ENCODE measurements at regions not wholly inside any gene's neighbourhood (a gene's known extent, or its start where the extent isn't known, plus 50 kb on each side); places are given as distances from the start of the nearest gene placed in this dataset.

DNA sequence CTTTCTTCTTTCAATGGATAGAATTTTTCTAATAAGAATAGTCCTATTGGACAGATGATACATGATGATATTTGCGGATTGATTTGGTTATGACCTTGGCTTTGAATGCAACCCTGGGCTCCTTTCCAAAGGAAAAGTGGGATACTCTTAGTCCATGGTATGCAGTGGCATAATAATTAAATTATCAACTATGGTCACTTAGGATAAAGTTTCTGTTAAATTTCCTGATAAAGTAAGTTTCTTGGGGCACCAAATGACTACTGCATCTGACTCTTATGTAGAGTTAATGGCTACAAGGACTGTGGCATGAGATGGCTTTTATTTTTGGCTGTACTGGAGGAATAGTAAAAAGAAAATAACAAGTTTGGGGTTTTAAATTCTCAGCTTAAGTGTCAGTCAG, 126.7 kb downstream of the QPCT start:
- Histone ChIP-seq H3K27me3 (ENCODE audit: control insufficient read depth in 1 of 2, insufficient read depth in 2 of 2, low read length in 2 of 2) (no peaks in the 10 kb centered on the region), H3K9ac (ENCODE audit: low read length in 2 of 2) (no peak overlapping the region), H3K36me3 (ENCODE audit: control insufficient read depth in 2 of 2, insufficient read depth in 2 of 2, low read length in 2 of 2) (no peaks in the 10 kb centered on the region), H3K27ac (ENCODE audit: low read length) (no peak overlapping the region), H3K4me1 (ENCODE audit: control insufficient read depth, insufficient read depth, low read length) (peaks cover 3% of the 10 kb centered on the region), H3K4me3 (ENCODE audit: low read length in 2 of 2) (no peak overlapping the region), H3K9me3 (ENCODE audit: control insufficient read depth in 2 of 2, low read length in 2 of 2) (no peaks in the 10 kb centered on the region)

DNA sequence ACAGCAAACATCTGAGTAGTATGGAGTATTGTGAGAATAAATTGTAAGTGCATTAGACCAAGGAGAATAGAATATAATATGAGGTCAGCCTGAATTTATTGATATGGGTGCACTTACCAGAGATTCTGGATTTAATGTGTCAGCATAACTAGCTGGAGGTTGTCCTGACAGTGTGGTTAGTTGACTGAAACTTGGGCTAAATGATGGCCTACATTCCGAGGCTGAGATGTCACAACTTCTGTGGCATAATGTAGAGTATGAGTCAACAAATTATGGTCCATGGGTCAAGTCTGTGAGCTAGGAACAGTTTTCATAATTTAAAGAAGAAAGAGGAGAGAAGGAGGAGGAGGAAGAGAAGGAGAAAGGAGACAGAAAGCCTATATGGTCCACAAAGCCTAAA, 127.6 kb downstream of the QPCT start:
- no peak overlapping the region for H3K9ac ChIP-seq (ENCODE audit: low read length in 2 of 2)
- no peak overlapping the region for H3K27ac ChIP-seq (ENCODE audit: low read length)
- no peak overlapping the region for H3K4me3 ChIP-seq (ENCODE audit: low read length in 2 of 2)

DNA sequence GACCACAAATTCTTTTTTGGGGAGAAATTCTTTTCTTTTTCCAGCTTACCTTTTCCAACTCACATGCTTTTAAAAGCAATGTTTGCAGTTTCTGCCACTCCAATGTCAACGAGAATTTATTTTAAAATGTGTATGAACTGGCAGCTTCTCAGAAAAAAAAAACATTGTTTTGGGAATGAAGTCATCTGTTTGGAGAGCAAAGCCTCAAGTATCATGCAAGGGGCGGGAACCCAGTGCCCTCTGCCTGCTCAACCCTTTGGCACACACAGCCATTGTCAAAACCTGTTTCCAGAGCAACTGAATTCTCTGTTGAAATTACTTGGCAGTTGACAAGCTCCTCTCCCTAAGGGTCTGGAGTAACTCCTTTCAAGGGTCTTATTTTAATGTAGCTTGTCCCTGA, 128.5 kb downstream of the QPCT start:
- H3K27me3 ChIP-seq (ENCODE audit: control insufficient read depth in 1 of 2, insufficient read depth in 2 of 2, low read length in 2 of 2), result no peaks in the 10 kb centered on the region
- H3K4me3 ChIP-seq (ENCODE audit: low read length in 2 of 2), result no peak overlapping the region
- no peaks in the 10 kb centered on the region for H3K36me3 ChIP-seq (ENCODE audit: control insufficient read depth in 2 of 2, insufficient read depth in 2 of 2, low read length in 2 of 2)
- peaks cover 3% of the 10 kb centered on the region for H3K4me1 ChIP-seq (ENCODE audit: control insufficient read depth, insufficient read depth, low read length)
- no peak overlapping the region for H3K27ac ChIP-seq (ENCODE audit: low read length)
- H3K9ac ChIP-seq (ENCODE audit: low read length in 2 of 2), result no peak overlapping the region
- no peaks in the 10 kb centered on the region for H3K9me3 ChIP-seq (ENCODE audit: control insufficient read depth in 2 of 2, low read length in 2 of 2)

More for the DNA sequence above, 127.6 kb downstream of the QPCT start:
- Histone ChIP-seq H3K9me3 (ENCODE audit: control insufficient read depth in 2 of 2, low read length in 2 of 2) (no peaks in the 10 kb centered on the region), H3K27me3 (ENCODE audit: control insufficient read depth in 1 of 2, insufficient read depth in 2 of 2, low read length in 2 of 2) (no peaks in the 10 kb centered on the region), H3K4me1 (ENCODE audit: control insufficient read depth, insufficient read depth, low read length) (peaks cover 3% of the 10 kb centered on the region), H3K36me3 (ENCODE audit: control insufficient read depth in 2 of 2, insufficient read depth in 2 of 2, low read length in 2 of 2) (no peaks in the 10 kb centered on the region)

DNA sequence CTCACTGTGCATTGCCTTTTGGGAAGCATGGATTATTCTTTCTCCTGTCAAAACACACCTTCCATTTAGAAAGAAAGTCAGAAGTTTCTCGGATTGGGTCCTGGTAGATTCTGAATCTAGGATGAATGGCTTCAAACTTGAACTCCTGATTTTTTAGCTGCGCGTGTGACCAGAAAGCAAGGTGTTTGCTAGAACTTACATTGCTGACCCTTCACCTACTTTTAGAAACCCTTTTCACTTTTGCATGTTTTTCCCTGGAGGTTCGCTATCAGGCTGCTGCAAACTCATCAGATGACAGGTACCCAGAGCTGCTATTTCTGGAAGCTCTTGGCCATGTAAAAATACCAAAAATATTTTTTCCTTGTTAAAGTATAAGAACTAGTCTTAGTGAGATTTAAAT, 132.0 kb downstream of the QPCT start:
- Histone ChIP-seq H3K9me3 (ENCODE audit: control insufficient read depth in 2 of 2, low read length in 2 of 2) (no peaks in the 10 kb centered on the region), H3K27me3 (ENCODE audit: control insufficient read depth in 1 of 2, insufficient read depth in 2 of 2, low read length in 2 of 2) (no peaks in the 10 kb centered on the region), H3K9ac (ENCODE audit: low read length in 2 of 2) (no peak overlapping the region), H3K4me1 (ENCODE audit: control insufficient read depth, insufficient read depth, low read length) (peaks cover 3% of the 10 kb centered on the region), H3K36me3 (ENCODE audit: control insufficient read depth in 2 of 2, insufficient read depth in 2 of 2, low read length in 2 of 2) (no peaks in the 10 kb centered on the region), H3K27ac (ENCODE audit: low read length) (no peak overlapping the region), H3K4me3 (ENCODE audit: low read length in 2 of 2) (no peak overlapping the region)

DNA sequence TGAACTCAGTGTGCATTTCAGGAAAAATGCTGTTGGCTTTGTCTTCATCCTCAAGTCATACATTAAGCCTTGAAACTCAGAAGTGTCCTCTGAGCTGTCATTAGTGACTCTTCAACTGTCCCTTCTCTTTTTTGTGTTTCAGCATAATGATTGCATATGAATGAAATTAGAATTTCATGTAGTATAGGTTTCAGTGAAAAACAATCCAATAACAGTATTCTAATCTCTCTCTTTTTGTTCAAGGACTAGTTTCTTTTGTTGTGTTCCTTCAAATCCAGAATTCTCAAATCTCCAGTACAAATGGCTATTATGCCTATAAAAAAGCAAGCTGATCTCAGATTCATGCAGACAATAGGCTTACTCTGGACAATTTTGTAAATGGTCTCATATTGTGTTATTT, 133.5 kb downstream of the QPCT start:
- Histone ChIP-seq H3K9ac (ENCODE audit: low read length in 2 of 2) (no peak overlapping the region), H3K27me3 (ENCODE audit: control insufficient read depth in 1 of 2, insufficient read depth in 2 of 2, low read length in 2 of 2) (no peaks in the 10 kb centered on the region), H3K36me3 (ENCODE audit: control insufficient read depth in 2 of 2, insufficient read depth in 2 of 2, low read length in 2 of 2) (no peaks in the 10 kb centered on the region), H3K4me1 (ENCODE audit: control insufficient read depth, insufficient read depth, low read length) (peaks cover 2% of the 10 kb centered on the region), H3K27ac (ENCODE audit: low read length) (no peak overlapping the region), H3K4me3 (ENCODE audit: low read length in 2 of 2) (no peak overlapping the region), H3K9me3 (ENCODE audit: control insufficient read depth in 2 of 2, low read length in 2 of 2) (no peaks in the 10 kb centered on the region)

DNA sequence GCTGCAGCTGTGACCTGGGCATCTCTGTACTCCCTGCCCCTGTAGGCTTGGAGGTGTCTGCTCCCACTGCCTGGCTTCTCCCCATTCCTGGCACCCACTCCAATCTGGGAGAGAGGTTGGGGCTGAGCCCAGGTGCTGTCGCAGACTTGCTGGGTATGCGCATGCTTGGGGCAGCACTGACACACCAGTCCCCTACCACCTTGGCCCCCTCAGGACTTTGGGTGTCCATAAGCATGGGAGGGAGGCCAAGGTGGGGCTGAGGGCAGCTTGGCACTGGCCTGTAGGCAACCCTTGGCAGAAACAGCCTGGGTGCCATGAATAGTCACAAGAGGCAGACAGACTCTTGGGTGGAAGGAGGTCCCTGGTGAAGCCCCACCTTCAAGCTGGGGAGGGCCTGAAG, 136.8 kb downstream of the QPCT start:
- Histone ChIP-seq H3K9me3 (ENCODE audit: control insufficient read depth in 2 of 2, low read length in 2 of 2) (no peaks in the 10 kb centered on the region), H3K36me3 (ENCODE audit: control insufficient read depth in 2 of 2, insufficient read depth in 2 of 2, low read length in 2 of 2) (no peaks in the 10 kb centered on the region), H3K27me3 (ENCODE audit: control insufficient read depth in 1 of 2, insufficient read depth in 2 of 2, low read length in 2 of 2) (no peaks in the 10 kb centered on the region), H3K9ac (ENCODE audit: low read length in 2 of 2) (no peak overlapping the region), H3K27ac (ENCODE audit: low read length) (no peak overlapping the region), H3K4me3 (ENCODE audit: low read length in 2 of 2) (no peak overlapping the region), H3K4me1 (ENCODE audit: control insufficient read depth, insufficient read depth, low read length) (no peaks in the 10 kb centered on the region)

DNA sequence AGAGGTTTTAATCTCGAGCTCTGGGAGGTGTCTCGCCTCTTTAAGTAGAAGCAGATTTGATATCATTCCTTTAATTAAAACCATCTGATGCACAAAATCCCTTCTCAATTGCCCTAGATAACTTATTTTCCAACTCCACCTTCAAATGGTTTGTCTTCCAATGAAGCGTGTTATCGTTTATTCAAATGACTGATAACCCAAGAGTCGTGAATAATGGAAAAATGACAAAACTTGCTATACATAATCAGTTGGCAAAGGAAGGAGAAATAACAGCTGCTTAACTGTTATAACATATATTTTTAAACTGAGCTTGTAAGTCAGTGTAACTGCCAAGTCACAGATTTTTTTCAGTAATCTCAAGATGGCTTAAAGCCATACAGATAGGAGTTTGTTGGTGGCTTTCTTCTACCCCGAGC, 144.6 kb downstream of the QPCT start:
- H3K9me3 ChIP-seq (ENCODE audit: control insufficient read depth in 2 of 2, low read length in 2 of 2), result no peaks in the 10 kb centered on the region
- H3K27me3 ChIP-seq (ENCODE audit: control insufficient read depth in 1 of 2, insufficient read depth in 2 of 2, low read length in 2 of 2), result no peaks in the 10 kb centered on the region
- H3K9ac ChIP-seq (ENCODE audit: low read length in 2 of 2), result no peak overlapping the region
- no peaks in the 10 kb centered on the region for H3K4me1 ChIP-seq (ENCODE audit: control insufficient read depth, insufficient read depth, low read length)
- no peak overlapping the region for H3K4me3 ChIP-seq (ENCODE audit: low read length in 2 of 2)
- H3K36me3 ChIP-seq (ENCODE audit: control insufficient read depth in 2 of 2, insufficient read depth in 2 of 2, low read length in 2 of 2), result no peaks in the 10 kb centered on the region
- H3K27ac ChIP-seq (ENCODE audit: low read length), result no peak overlapping the region

DNA sequence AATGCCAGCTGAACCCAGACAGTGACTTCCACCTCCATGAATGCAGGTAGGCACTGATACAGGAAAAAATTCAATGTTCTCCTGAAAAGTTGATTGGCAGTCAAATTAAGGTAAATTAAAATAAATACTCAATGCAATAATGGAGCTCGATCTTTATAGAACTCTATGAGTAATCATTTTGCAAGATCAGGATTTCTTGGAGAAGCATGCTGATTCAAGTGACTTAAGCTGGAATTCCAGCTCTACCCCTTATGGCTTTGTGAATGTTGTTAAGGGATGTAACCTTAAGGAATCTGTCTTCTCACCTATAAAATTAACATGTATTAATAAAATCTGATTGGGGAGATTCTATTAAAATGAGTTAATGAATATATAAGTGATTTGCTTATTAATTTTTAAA, 145.1 kb downstream of the QPCT start:
- Histone ChIP-seq H3K9me3 (ENCODE audit: control insufficient read depth in 2 of 2, low read length in 2 of 2) (no peaks in the 10 kb centered on the region), H3K36me3 (ENCODE audit: control insufficient read depth in 2 of 2, insufficient read depth in 2 of 2, low read length in 2 of 2) (no peaks in the 10 kb centered on the region), H3K27me3 (ENCODE audit: control insufficient read depth in 1 of 2, insufficient read depth in 2 of 2, low read length in 2 of 2) (no peaks in the 10 kb centered on the region), H3K9ac (ENCODE audit: low read length in 2 of 2) (no peak overlapping the region), H3K27ac (ENCODE audit: low read length) (no peak overlapping the region), H3K4me3 (ENCODE audit: low read length in 2 of 2) (no peak overlapping the region), H3K4me1 (ENCODE audit: control insufficient read depth, insufficient read depth, low read length) (no peaks in the 10 kb centered on the region)

DNA sequence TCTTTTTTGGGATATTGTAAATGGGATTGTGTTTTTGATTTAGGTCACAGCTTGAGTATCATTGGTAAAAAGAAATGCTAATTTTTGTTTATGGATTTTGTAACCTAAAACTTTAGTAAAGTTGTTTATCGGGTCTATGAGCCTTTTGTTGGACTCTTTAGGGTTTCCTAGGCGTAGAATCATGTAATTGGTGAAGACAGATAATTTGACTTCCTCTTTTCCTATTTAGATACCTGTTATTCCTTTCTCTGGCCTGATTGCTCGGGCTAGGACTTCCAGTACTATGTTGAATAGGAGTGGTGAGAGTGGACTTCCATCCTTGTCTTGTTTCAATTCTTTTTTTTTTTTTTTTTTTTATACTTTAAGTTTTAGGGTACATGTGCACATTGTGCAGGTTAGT, 149.0 kb downstream of the QPCT start:
- H3K4me3 ChIP-seq (ENCODE audit: low read length in 2 of 2), result no peak overlapping the region
- H3K4me1 ChIP-seq (ENCODE audit: control insufficient read depth, insufficient read depth, low read length), result no peaks in the 10 kb centered on the region
- no peaks in the 10 kb centered on the region for H3K27me3 ChIP-seq (ENCODE audit: control insufficient read depth in 1 of 2, insufficient read depth in 2 of 2, low read length in 2 of 2)
- H3K27ac ChIP-seq (ENCODE audit: low read length), result no peak overlapping the region
- no peak overlapping the region for H3K9ac ChIP-seq (ENCODE audit: low read length in 2 of 2)
- H3K9me3 ChIP-seq (ENCODE audit: control insufficient read depth in 2 of 2, low read length in 2 of 2), result no peaks in the 10 kb centered on the region
- no peaks in the 10 kb centered on the region for H3K36me3 ChIP-seq (ENCODE audit: control insufficient read depth in 2 of 2, insufficient read depth in 2 of 2, low read length in 2 of 2)

DNA sequence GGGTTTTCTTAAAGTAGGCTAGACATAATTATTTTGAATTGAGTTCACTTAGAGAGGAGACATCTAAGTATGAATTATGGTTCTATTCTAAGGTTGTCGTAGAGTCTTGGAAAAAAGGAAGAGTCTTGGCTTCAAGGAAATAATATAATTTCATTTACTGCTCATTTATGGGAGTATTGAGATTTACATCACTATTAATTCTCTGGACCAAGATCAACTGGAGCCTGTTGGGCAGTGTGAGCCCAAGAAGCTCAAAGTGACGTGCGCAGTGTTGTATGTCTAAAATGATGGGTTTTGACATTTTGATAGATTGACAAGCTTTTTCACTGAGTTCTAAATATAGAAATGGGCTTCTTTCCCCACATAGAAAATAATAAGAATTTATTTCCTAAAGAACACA, 154.7 kb downstream of the QPCT start:
- Histone ChIP-seq H3K27ac (ENCODE audit: low read length) (no peak overlapping the region), H3K36me3 (ENCODE audit: control insufficient read depth in 2 of 2, insufficient read depth in 2 of 2, low read length in 2 of 2) (no peaks in the 10 kb centered on the region), H3K4me1 (ENCODE audit: control insufficient read depth, insufficient read depth, low read length) (no peaks in the 10 kb centered on the region)

DNA sequence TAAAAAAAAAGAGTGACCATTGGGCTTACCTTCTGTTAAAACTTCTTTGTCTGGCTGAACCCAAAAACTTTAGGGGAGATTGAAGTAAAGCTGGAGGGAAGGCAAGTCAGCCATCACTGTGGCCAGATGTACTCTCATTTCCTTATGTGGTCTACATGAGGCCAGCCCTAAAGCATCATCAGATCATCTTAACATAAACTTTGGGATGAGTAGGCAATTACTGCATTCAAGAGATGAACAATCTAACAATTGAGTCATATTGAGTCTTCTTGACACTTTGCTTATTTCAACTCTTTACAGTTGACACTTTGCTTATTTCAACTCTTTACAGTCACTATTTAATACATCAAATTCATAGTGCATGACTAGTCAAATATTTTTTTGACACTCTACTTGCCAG, 155.6 kb downstream of the QPCT start:
- H3K4me3 ChIP-seq (ENCODE audit: low read length in 2 of 2), result no peak overlapping the region
- H3K9me3 ChIP-seq (ENCODE audit: control insufficient read depth in 2 of 2, low read length in 2 of 2), result no peaks in the 10 kb centered on the region
- no peak overlapping the region for H3K27ac ChIP-seq (ENCODE audit: low read length)
- no peaks in the 10 kb centered on the region for H3K4me1 ChIP-seq (ENCODE audit: control insufficient read depth, insufficient read depth, low read length)
- H3K9ac ChIP-seq (ENCODE audit: low read length in 2 of 2), result no peak overlapping the region
- no peaks in the 10 kb centered on the region for H3K36me3 ChIP-seq (ENCODE audit: control insufficient read depth in 2 of 2, insufficient read depth in 2 of 2, low read length in 2 of 2)
- H3K27me3 ChIP-seq (ENCODE audit: control insufficient read depth in 1 of 2, insufficient read depth in 2 of 2, low read length in 2 of 2), result no peaks in the 10 kb centered on the region

More for the DNA sequence above, 154.7 kb downstream of the QPCT start:
- Histone ChIP-seq H3K9ac (ENCODE audit: low read length in 2 of 2) (no peak overlapping the region), H3K4me3 (ENCODE audit: low read length in 2 of 2) (no peak overlapping the region), H3K27me3 (ENCODE audit: control insufficient read depth in 1 of 2, insufficient read depth in 2 of 2, low read length in 2 of 2) (no peaks in the 10 kb centered on the region), H3K9me3 (ENCODE audit: control insufficient read depth in 2 of 2, low read length in 2 of 2) (no peaks in the 10 kb centered on the region)

DNA sequence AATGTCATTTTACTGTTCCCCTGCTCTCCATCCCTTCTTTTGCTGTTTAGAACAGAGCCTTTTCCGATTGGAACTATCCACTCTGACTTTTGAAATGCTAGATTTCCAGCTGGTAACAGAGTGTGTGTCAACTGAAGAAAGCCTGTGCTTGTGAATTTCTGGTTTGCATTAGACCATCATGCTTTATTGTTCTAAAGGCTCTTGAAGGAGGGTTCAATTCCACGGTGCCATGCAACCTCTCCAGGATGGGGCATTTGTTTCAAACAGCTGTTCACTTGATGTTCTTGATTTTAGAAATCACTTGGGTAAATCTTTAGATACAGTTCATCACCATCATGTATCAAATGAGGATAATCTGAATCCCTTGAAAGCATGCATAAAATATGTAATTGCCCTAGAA, 156.7 kb downstream of the QPCT start:
- H3K9ac ChIP-seq (ENCODE audit: low read length in 2 of 2), result no peak overlapping the region
- H3K36me3 ChIP-seq (ENCODE audit: control insufficient read depth in 2 of 2, insufficient read depth in 2 of 2, low read length in 2 of 2), result no peaks in the 10 kb centered on the region
- peaks cover 2% of the 10 kb centered on the region for H3K4me1 ChIP-seq (ENCODE audit: control insufficient read depth, insufficient read depth, low read length)
- no peaks in the 10 kb centered on the region for H3K27me3 ChIP-seq (ENCODE audit: control insufficient read depth in 1 of 2, insufficient read depth in 2 of 2, low read length in 2 of 2)
- no peak overlapping the region for H3K27ac ChIP-seq (ENCODE audit: low read length)
- no peaks in the 10 kb centered on the region for H3K9me3 ChIP-seq (ENCODE audit: control insufficient read depth in 2 of 2, low read length in 2 of 2)
- H3K4me3 ChIP-seq (ENCODE audit: low read length in 2 of 2), result no peak overlapping the region
